ENCODE measurements at regions not wholly inside any gene's neighbourhood (a gene's known extent, or its start where the extent isn't known, plus 50 kb on each side); places are given as distances from the start of the nearest gene placed in this dataset.
"Not testable (repeated sequence)": the region's sequence is repeated elsewhere in the genome, so short reads cannot be mapped to it uniquely, and the experiment has no call there.

DNA sequence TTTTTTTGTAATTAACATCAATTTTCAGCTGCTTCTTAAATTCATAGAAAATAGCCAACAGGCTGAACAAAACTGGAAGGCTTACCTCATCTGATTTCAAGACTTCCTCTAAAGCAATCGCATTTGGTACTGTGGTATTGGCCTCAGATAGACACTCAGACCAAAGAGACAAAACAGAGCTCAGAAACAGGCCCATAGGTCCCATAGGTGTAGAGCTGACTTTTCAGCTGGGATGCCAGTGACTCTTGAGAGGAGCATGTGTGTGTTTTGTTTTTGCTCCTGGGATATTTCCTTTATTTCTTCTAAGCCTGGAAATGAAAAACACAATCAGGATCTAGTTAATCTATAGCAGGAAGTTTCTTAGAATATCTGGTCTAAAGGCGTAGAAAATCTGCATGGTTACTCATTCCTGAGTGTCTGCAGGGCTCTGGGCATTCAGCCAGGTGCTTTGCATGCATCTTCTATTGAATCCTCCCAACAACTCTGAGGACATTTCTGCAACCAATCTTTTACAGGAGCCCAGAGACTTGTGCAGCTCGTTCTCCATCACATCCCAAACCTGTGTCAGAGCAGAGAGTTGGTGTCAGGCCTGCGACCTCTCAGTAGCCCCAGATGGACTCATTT, 190.8 kb downstream of the RTP5 start:
- WGBS, 5 donors: 63 to 79% (median 64%) methylated on average over 4 of the region's 4 CpGs
- no peak for DNase-seq

DNA sequence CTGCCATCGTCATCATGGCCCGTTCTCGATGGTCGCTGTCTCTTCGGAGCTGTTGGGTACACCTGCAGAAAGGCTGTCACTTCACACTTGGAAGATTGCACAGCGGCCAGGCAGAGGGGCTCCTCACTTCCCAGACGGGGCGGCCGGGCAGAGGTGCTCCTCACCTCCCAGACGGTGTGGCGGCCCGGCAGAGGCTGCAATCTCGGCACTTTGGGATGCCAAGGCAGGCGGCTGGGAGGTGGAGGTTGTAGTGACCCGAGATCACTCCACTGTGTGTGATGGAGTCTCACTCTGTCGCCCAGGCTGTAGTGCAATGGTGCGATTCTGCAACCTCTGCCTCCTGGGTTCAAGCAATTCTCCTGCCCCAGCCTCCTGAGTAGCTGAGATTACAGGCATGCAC, 192.4 kb downstream of the RTP5 start:
- DNase-seq; H3K36me3 ChIP-seq; H3K4me3 ChIP-seq; H3K4me1 ChIP-seq; intact Hi-C loops (cut with DNase I; ENCODE audit: low total_unique reads); H3K27ac ChIP-seq: not testable (repeated sequence)
- 92 to 95% (median 93%) methylated on average over 6 to 17 of the region's 17 CpGs for WGBS, 5 donors
- Histone ChIP-seq H3K27me3 (replicated peaks in 1 of 7) (peaks cover 0 to 30% (median 0%) of the 10 kb centered on the region in 7 donors), H3K9me3 (peaks cover 0 to 12% (median 9%) of the 10 kb centered on the region in 8 donors)

More for the DNA sequence above, 190.8 kb downstream of the RTP5 start:
- Histone ChIP-seq H3K36me3 (no peaks in the 10 kb centered on the region), H3K27ac (no peak overlapping the region), H3K4me1 (no peaks in the 10 kb centered on the region), H3K27me3 (replicated peaks in 1 of 7) (peaks cover 0 to 38% (median 0%) of the 10 kb centered on the region in 7 donors), H3K9me3 (peaks cover 0 to 12% (median 9%) of the 10 kb centered on the region in 8 donors), H3K4me3 (no peak overlapping the region)
- intact Hi-C loops (cut with DNase I; ENCODE audit: low total_unique reads): no loop called here
- TF ChIP-seq, protein P1, sequence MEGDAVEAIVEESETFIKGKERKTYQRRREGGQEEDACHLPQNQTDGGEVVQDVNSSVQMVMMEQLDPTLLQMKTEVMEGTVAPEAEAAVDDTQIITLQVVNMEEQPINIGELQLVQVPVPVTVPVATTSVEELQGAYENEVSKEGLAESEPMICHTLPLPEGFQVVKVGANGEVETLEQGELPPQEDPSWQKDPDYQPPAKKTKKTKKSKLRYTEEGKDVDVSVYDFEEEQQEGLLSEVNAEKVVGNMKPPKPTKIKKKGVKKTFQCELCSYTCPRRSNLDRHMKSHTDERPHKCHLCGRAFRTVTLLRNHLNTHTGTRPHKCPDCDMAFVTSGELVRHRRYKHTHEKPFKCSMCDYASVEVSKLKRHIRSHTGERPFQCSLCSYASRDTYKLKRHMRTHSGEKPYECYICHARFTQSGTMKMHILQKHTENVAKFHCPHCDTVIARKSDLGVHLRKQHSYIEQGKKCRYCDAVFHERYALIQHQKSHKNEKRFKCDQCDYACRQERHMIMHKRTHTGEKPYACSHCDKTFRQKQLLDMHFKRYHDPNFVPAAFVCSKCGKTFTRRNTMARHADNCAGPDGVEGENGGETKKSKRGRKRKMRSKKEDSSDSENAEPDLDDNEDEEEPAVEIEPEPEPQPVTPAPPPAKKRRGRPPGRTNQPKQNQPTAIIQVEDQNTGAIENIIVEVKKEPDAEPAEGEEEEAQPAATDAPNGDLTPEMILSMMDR (IDR thresholded peaks at IDR 0.05 in 8 of 11, conservative IDR thresholded peaks at IDR 0.05 in 3 of 11): no peak
- TF ChIP-seq POLR2A (IDR thresholded peaks at IDR 0.05) (no peak), POLR2AphosphoS5 (IDR thresholded peaks at IDR 0.05) (no peak)

DNA sequence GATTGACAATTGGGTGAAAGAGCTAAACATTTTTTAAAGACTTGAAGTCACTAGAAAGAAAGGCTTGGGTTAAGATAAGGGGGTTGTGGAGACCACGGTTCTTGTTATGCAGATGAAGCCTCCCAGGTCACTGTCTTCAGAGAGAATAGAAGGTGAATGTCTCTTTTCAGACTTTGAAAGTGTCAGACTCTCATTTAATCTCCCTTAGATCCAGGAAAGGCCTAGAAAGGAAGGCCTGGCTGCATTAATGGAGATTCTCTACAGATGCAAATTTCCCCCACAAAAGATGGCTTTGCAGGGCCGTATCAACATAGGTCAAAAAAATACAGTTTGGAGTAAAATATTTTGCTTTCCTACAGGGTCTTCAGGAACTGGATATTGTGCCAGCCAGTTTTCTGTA, 193.9 kb downstream of the RTP5 start:
- Histone ChIP-seq H3K4me3 (no peak overlapping the region), H3K4me1 (no peaks in the 10 kb centered on the region), H3K9me3 (peaks cover 0 to 12% (median 9%) of the 10 kb centered on the region in 8 donors), H3K27ac (no peak overlapping the region), H3K36me3 (no peaks in the 10 kb centered on the region), H3K27me3 (replicated peaks in 1 of 7) (peaks cover 0 to 16% (median 0%) of the 10 kb centered on the region in 7 donors)
- WGBS, 5 donors: 66 to 75% (median 71%) methylated on average over 2 of the region's 2 CpGs
- no peak for DNase-seq
- intact Hi-C loops (cut with DNase I; ENCODE audit: low total_unique reads): no loop called here
- TF ChIP-seq POLR2A (IDR thresholded peaks at IDR 0.05) (no peak), POLR2AphosphoS5 (IDR thresholded peaks at IDR 0.05) (no peak)

DNA sequence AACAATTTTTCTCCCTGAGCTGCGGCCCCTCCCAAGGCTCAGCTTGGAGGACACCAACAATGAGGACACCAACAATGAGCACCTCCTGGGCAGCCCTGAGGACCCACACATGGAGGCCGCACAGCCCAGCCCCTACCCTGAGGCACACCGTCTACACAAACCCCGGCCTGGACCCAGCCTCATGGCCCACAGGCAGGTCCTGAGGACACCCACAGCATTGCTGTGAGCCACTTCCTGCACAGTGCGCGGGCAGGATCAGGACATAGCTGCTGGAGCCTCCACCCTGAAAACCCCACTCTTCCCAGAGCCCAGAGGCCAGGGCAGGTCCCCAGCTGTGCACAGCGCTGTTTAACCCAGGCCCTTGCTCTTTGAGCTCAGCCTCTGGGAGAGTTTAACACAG, 194.3 kb downstream of the RTP5 start:
- WGBS, 5 donors: 85 to 93% (median 91%) methylated on average over 1 to 7 of the region's 7 CpGs
- Histone ChIP-seq H3K27me3 (replicated peaks in 1 of 7) (peaks cover 0 to 13% (median 0%) of the 10 kb centered on the region in 7 donors), H3K9me3 (peaks cover 0 to 12% (median 9%) of the 10 kb centered on the region in 8 donors), H3K4me1 (no peaks in the 10 kb centered on the region), H3K27ac (no peak overlapping the region), H3K36me3 (no peaks in the 10 kb centered on the region), H3K4me3 (no peak overlapping the region)
- TF ChIP-seq POLR2A (IDR thresholded peaks at IDR 0.05): no peak
- TF ChIP-seq POLR2AphosphoS5 (IDR thresholded peaks at IDR 0.05): no peak
- TF ChIP-seq, protein P1 (IDR thresholded peaks at IDR 0.05 in 8 of 11, conservative IDR thresholded peaks at IDR 0.05 in 3 of 11): no peak
- DNase-seq: peak; percentile 59
- intact Hi-C loops (cut with DNase I; ENCODE audit: low total_unique reads): no loop called here

DNA sequence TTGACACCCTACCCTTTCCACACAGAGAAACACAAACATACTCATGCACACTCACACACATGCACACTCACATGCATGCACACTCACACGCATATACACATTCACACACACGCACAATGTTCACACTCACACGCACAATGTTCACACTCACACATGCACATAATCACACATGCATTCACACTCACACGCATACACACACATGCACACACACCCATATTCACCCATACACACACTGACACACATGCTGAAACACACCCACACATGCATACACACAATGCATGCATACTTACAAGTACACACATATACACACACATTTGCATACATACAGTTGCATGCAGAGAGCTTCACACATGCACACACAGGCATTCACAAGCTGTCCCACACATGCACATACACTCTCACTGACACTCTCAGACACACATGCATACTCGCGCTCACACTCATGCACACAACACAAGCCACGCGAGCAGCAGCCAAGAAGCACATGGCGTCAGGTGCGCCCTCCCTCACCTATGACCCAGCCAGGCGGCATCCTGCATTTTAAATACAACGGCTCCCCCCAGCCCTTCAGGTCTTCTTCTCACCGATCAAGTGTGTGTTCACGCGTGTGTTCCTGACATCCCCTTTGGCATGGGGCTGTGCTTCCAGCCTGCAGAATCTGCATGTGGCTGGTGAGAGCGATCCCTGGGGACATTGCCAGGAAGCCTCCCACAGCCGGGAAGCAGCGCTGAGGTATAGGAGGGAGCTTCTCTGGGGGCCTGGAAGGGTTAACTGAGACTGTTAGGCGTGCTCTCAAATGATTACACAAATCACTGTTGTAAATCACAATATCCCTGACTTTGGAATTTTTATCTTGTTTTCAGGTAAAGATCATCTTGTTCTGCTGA, 195.1 kb downstream of the RTP5 start:
- TF ChIP-seq, protein P1 (IDR thresholded peaks at IDR 0.05 in 8 of 11, conservative IDR thresholded peaks at IDR 0.05 in 3 of 11): no peak
- no peak for TF ChIP-seq POLR2AphosphoS5 (IDR thresholded peaks at IDR 0.05)
- Histone ChIP-seq H3K4me1 (no peaks in the 10 kb centered on the region), H3K27me3 (replicated peaks in 1 of 7) (peaks cover 0 to 13% (median 0%) of the 10 kb centered on the region in 7 donors), H3K9me3 (peaks cover 0 to 12% (median 9%) of the 10 kb centered on the region in 8 donors), H3K36me3 (no peaks in the 10 kb centered on the region), H3K4me3 (no peak overlapping the region), H3K27ac (no peak overlapping the region)
- intact Hi-C loops (cut with DNase I; ENCODE audit: low total_unique reads): no loop called here
- WGBS, 5 donors: 89 to 91% (median 90%) methylated on average over 19 of the region's 19 CpGs
- peak; percentile 54 for DNase-seq
